GM18867 (cell line): ENCODE measurements at regions not wholly inside any gene's neighbourhood (a gene's known extent, or its start where the extent isn't known, plus 50 kb on each side); places are given as distances from the start of the nearest gene placed in this dataset.

ENCODE experiments used
- ATAC-seq: cut with Tn5 transposase; IDR thresholded peaks from one replicate; pipeline ENCODE4 v1.9.1; 2021; ENCODE audit warnings: mild to moderate bottlenecking, moderate library complexity; ENCODE audit not compliant: unreplicated experiment

GRCh38 chr18:61062258-61062657 lies 271.0 kb upstream of the CDH20 start:
- no peak for ATAC-seq

GRCh38 chr18:61064911-61065310 lies 268.3 kb upstream of the CDH20 start:
- ATAC-seq = no peak

- ATAC-seq = no peak
Observed at GRCh38 chr18:61076986-61077385, 256.2 kb upstream of the CDH20 start.

GRCh38 chr18:61079714-61080113 lies 253.5 kb upstream of the CDH20 start:
- no peak for ATAC-seq

- ATAC-seq = no peak
Observed at GRCh38 chr18:61080954-61081528, 252.2 kb upstream of the CDH20 start.

GRCh38 chr18:61082976-61083630 lies 250.1 kb upstream of the CDH20 start:
- ATAC-seq = no peak

GRCh38 chr18:61085036-61085435 lies 248.2 kb upstream of the CDH20 start:
- ATAC-seq = no peak

GRCh38 chr18:61085761-61086160 lies 247.5 kb upstream of the CDH20 start:
- ATAC-seq = no peak

GRCh38 chr18:61086657-61087056 lies 246.6 kb upstream of the CDH20 start:
- no peak for ATAC-seq

GRCh38 chr18:61091379-61091778 lies 241.9 kb upstream of the CDH20 start:
- no peak for ATAC-seq

GRCh38 chr18:61093965-61094364 lies 239.3 kb upstream of the CDH20 start:
- ATAC-seq = no peak

- ATAC-seq = no peak
Observed at GRCh38 chr18:61096226-61096625, 237.0 kb upstream of the CDH20 start.

- ATAC-seq = no peak
Observed at GRCh38 chr18:61107113-61107512, 226.1 kb upstream of the CDH20 start.

- ATAC-seq = no peak
Observed at GRCh38 chr18:61108706-61109105, 224.5 kb upstream of the CDH20 start.

- ATAC-seq = no peak
Observed at GRCh38 chr18:61123309-61123708, 209.9 kb upstream of the CDH20 start.

GRCh38 chr18:61127714-61128467 lies 205.3 kb upstream of the CDH20 start:
- ATAC-seq = no peak

GRCh38 chr18:61129001-61129400 lies 204.2 kb upstream of the CDH20 start:
- ATAC-seq = no peak

GRCh38 chr18:61132031-61132430 lies 201.2 kb upstream of the CDH20 start:
- no peak for ATAC-seq

- no peak for ATAC-seq
Observed at GRCh38 chr18:61133783-61134182, 199.4 kb upstream of the CDH20 start.

GRCh38 chr18:61136711-61137251 lies 196.4 kb upstream of the CDH20 start:
- ATAC-seq = peak; percentile 56

GRCh38 chr18:61141691-61142090 lies 191.5 kb upstream of the CDH20 start:
- no peak for ATAC-seq

GRCh38 chr18:61148322-61148721 lies 184.9 kb upstream of the CDH20 start:
- no peak for ATAC-seq
